Right hindlimb (tissue), 1 donor: ENCODE measurements at regions not wholly inside any gene's neighbourhood (a gene's known extent, or its start where the extent isn't known, plus 50 kb on each side); places are given as distances from the start of the nearest gene placed in this dataset.

Source experiments
- DNase-seq: peaks from one replicate; pipeline ENCODE4 v3.0.0-alpha.2; 2018

- DNase-seq, result no peak
These were observed 518.1 kb upstream of the VRK2 start for GRCh38 chr2:57528499-57528898.

DNA sequence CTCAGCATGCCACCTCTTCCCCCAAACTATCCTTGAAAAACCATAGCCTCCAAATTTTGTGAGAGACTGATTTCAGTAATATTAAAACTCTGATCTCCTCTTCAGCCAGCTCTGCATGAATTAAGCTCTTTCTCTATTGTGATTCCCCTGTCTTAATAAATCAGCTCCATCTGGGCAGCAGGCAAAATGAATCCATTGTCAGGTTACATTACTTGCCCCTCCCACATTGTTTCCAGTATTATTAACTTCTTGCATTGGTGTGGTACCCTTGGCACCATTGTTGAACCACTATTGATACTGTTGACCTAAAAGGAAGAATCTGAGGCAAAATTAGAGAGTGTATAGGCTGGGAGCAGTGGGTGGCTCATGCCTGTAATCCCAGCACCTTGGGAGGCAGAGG lies 512.2 kb upstream of the VRK2 start:
- no peak for DNase-seq

DNA sequence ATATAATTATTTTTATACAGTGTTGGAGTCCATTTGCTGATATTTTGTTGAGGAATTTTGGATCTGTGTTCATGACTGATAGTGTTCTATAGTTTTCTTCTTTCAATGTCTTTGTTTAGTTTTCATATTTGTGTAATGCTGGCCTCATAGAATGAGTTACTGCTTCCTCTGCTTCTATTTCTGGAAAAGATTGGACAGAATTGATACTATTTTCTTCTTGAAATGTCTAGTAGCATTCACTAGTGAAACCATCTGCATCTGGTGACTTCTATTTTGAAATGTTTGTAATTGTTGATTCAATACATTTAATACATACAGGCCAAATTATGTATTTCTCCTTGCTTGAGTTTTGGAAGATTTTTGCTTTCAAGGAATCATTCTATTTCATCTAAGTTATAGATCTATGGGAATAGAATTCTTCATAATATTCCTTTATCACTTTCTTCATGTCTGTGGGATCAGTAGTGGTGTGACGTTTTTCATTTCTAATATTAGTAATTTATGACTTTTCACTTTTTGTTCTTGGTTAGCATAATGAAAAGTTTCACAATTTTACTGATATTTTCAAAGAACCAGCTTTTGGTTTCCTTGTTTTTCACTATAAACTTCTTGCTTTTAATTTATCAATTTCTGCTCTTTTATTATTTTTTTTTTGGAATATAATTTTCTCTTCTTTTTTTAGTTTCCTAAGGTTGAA lies 509.9 kb upstream of the VRK2 start:
- DNase-seq, result no peak

- DNase-seq, result no peak
These were observed 506.8 kb upstream of the VRK2 start for GRCh38 chr2:57539761-57540160.

- no peak for DNase-seq
These were observed 504.5 kb upstream of the VRK2 start for GRCh38 chr2:57542081-57542480.

DNA sequence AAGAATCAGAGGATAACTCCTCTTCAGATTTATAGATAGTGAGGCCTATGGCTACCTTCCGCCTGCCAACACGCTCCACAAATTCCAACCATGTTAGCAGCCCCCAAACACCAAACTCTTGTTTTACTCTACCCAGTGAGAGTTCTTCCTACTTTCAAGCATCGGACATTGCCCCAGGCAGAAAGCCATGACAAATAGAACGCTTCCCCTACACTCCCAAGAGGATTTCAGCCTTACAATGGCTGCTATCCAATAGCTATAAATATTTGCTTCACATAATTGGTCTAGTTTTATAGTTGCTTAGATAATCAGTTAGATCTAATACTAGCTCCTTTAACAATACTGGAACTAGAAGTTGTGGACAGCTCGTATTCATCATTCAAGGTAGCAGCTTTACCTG lies 503.4 kb upstream of the VRK2 start:
- DNase-seq, result no peak

DNA sequence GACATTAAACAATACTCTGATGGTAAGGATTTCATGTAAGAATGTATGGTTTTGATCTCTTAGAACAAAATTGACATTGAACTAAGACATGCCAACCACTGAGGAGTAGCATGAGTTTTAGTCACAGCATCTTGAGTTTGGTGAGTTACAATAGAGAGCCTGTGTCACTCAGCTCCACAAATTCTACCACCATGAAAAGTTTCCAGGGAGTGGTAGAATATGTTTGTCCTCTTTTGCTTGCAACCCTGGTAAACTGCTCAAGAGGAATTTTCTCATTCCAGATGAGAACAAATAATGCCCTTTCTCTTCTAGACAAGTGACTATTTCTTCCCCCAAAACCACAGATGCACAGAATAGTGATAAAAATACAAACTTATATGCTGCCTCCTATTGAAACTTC lies 502.0 kb upstream of the VRK2 start:
- DNase-seq, result no peak

DNA sequence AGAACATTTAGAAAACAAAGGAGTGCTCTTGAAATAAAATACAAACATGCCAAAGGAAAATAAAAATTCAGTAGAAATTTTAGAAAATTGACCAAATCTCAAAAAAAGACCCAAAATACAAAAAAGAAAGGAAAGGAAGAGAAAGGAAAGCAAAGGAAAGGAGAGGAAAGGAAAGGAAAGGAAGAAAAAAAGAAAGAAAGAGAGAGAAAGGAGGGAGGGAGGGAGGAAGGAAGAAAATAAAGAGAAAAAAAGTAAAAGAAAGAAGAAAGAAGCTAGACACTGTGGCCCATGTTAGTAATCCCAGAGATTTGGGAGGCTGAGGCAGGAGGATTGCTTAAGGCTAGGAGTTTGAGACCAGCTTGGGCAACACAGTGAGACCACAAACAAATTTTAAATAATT lies 500.1 kb upstream of the VRK2 start:
- DNase-seq, result no peak

- DNase-seq, result no peak
These were observed 496.9 kb upstream of the VRK2 start for GRCh38 chr2:57549642-57550102.

- no peak for DNase-seq
These were observed 495.7 kb upstream of the VRK2 start for GRCh38 chr2:57550912-57551311.

DNA sequence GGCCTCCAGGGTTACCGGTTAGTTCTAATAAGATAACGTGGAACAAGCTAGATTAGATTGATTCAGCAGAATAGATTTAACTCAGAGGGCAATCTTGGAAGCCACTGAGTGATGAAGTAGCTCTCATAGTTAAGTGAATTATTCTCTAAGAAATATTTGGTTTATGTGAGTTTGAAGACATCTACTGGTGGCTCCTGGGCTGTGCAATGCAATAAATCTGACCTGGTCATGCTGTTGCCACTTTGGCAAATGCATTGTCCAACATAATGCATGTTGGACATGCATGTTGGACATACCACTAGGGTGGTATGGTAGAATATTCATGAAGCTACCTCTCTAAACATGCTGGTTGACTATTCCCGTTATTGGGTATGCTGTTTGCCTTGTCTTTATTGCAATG lies 493.7 kb upstream of the VRK2 start:
- no peak for DNase-seq

DNA sequence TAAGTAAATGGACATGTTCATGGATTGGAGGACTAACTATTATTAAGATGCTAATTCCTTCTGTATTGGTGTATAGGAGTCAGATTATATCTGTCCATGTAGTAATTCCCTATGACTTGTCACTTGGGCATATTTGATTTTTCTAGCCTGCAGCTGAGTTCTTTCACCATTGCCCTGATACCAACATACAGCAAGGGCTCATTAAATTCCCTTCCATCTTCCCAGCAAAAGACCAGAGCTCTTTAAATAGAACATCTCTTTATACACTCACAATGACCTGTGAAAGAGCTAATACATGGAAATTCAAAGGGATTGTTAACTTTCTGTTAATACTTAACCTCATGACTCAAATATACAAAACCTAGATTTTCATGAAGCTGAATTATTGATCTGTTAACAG lies 492.3 kb upstream of the VRK2 start:
- DNase-seq, result no peak

DNA sequence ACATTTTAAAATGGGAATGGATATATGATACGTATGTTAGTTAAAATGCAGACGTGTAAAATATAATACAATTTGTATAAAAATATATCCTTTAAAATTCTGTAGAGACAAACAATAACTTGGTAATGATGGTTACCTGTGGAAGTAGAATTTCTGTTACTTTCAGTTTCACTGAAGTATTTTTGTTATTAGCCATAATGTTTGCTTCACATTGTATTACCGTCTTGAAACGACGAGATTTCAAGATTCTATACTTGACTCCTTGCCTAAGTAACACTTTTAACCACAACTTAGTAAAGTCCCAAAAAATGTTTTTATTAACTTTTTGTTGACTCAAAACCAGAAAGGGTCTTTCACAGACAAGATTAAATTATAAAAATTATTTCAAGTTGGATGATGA lies 488.3 kb upstream of the VRK2 start:
- no peak for DNase-seq

DNA sequence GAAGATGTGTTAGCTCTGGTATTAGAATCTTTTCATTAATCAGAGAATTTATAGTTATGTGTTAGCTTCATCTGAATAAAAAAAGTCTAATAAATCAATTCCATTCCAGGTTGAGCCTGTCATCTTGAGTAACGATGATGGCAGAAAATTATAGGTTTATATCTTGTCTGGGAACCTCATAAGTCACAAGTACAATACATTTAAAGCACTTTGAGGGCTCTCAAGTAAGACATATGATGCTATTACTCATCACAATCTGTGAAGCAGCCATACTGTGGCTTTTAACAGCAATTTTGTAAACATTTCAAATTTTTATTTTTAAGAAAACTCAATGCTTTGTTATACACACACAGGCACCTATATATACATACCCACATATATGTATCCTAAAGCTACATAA lies 484.1 kb upstream of the VRK2 start:
- DNase-seq, result no peak

GRCh38 chr2:57563015-57563414 lies 483.6 kb upstream of the VRK2 start:
- DNase-seq, result no peak

GRCh38 chr2:57567245-57567644 lies 479.4 kb upstream of the VRK2 start:
- DNase-seq, result no peak

GRCh38 chr2:57569396-57569795 lies 477.2 kb upstream of the VRK2 start:
- DNase-seq, result no peak

- DNase-seq, result no peak
These were observed 475.6 kb upstream of the VRK2 start for GRCh38 chr2:57570961-57571360.

- no peak for DNase-seq
These were observed 470.8 kb upstream of the VRK2 start for GRCh38 chr2:57575700-57576268.

DNA sequence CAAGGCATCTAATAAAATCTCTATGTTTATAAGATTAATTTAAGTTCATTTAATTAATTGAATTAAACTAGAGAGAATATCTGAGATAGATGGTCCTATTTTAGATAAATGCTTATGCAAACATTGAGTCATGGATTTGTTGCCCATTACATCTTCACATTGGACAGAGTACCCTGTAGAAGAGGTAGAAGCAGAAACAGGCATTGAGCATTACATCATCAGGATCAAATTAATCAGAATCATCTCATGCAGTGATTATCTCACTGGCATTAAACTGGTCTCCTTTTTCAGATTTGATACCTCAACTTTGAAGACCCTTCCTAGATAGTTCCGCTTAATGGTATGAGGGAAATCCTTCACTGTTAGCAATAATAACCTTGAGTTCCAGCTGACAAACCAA lies 469.6 kb upstream of the VRK2 start:
- DNase-seq, result no peak

GRCh38 chr2:57597940-57598339 lies 448.7 kb upstream of the VRK2 start:
- no peak for DNase-seq

DNA sequence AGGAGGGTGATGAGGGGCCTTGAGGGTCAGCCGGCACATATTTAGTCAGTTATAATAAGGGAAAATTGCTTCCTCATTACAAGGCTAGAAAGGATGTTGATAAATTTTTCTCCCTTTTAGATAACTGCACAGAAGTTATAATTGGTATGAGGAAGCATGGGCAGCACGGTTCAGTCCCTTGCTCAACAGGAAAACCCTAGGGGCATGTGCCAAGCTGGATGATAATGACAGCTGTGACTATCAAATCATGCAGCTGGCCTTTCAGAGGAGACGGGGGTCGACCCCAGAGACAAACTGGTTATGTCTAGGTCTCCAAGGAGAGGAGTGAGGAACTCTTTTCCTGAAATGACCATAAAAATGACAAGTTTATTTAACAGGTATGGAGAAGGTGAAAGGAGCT lies 448.1 kb upstream of the VRK2 start:
- DNase-seq, result no peak

GRCh38 chr2:57602733-57603132 lies 443.9 kb upstream of the VRK2 start:
- no peak for DNase-seq

GRCh38 chr2:57614988-57615387 lies 431.6 kb upstream of the VRK2 start:
- no peak for DNase-seq
